Upper lobe of left lung (tissue), 4 donors: ENCODE measurements at regions not wholly inside any gene's neighbourhood (a gene's known extent, or its start where the extent isn't known, plus 50 kb on each side); places are given as distances from the start of the nearest gene placed in this dataset.

Experiments used
- POLR2A ChIP-seq, 4 donors: fragments of 450-650 bp; IDR thresholded peaks; one replicate each; pipeline ENCODE4 v1.5.1; 2016 to 2017; ENCODE audit warnings: antibody characterized with exemption in 4 of 4, mild to moderate bottlenecking in 2 of 4
- TF ChIP-seq, protein P1 (sequence below), 6 experiments: fragments of 450-650 bp in 4 of 6; fragments of 200-600 bp in 2 of 6; sonication (generic) in 2 of 6; IDR thresholded peaks; one replicate each; pipeline ENCODE4 v1.5.1; 2016 to 2019; ENCODE audit warnings: antibody characterized with exemption in 6 of 6

DNA sequence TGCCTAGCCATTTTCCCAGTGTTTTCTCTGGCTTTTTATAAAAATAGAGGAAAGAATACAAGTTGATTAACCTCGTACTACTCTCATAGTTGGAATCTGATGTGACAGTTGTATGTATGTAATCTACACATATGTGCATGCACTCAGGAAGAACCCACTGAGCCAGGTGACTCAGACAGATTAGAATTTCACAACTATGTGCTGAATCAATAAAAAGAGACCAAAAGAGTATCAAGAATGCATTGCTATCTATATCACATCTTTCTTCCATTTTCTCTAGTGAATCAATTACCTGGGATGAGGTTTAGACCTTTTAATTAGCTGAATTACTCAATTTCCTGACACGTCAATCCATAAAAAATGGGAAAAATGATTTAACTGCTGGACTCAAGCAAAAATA is 319.3 kb upstream of the ATP10A start:
- TF ChIP-seq, protein P1, sequence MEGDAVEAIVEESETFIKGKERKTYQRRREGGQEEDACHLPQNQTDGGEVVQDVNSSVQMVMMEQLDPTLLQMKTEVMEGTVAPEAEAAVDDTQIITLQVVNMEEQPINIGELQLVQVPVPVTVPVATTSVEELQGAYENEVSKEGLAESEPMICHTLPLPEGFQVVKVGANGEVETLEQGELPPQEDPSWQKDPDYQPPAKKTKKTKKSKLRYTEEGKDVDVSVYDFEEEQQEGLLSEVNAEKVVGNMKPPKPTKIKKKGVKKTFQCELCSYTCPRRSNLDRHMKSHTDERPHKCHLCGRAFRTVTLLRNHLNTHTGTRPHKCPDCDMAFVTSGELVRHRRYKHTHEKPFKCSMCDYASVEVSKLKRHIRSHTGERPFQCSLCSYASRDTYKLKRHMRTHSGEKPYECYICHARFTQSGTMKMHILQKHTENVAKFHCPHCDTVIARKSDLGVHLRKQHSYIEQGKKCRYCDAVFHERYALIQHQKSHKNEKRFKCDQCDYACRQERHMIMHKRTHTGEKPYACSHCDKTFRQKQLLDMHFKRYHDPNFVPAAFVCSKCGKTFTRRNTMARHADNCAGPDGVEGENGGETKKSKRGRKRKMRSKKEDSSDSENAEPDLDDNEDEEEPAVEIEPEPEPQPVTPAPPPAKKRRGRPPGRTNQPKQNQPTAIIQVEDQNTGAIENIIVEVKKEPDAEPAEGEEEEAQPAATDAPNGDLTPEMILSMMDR (IDR thresholded peaks at IDR 0.05): no peak
- TF ChIP-seq POLR2A (IDR thresholded peaks at IDR 0.05): no peak
